CD4-positive, CD25-positive, alpha-beta regulatory T cell (primary cell): ENCODE measurements at regions not wholly inside any gene's neighbourhood (a gene's known extent, or its start where the extent isn't known, plus 50 kb on each side); places are given as distances from the start of the nearest gene placed in this dataset.
"Not testable (repeated sequence)": the region's sequence is repeated elsewhere in the genome, so short reads cannot be mapped to it uniquely, and the experiment has no call there.

Experiments
- ATAC-seq, 2 donors: fragments of 150-1000 bp; cut with Tn5 transposase; one replicate each; pipeline ENCODE4 v1.10.0; 2021; ENCODE audit warnings: low read depth in 2 of 2, moderate number of reproducible peaks in 2 of 2, moderate library complexity in 1 of 2
- DNase-seq, 3 donors: peaks; one replicate each; pipeline versions ENCODE4 v3.0.0 to v3.0.0-alpha.2; 2012 to 2022; ENCODE audit warnings: mixed read lengths in 1 of 3
- H3K27ac ChIP-seq: one replicate; pipeline ENCODE4 v1.7.0; 2013; ENCODE audit warnings: mild to moderate bottlenecking, low read length; ENCODE audit not compliant: insufficient read depth, poor library complexity, severe bottlenecking
- H3K27me3 ChIP-seq: one replicate; pipeline ENCODE4 v1.7.0; 2013; ENCODE audit warnings: low read length; ENCODE audit not compliant: control insufficient read depth, insufficient read depth
- H3K36me3 ChIP-seq: one replicate; pipeline ENCODE4 v1.7.0; 2013; ENCODE audit warnings: mild to moderate bottlenecking, low read length, moderate library complexity; ENCODE audit not compliant: control insufficient read depth, insufficient read depth
- H3K4me1 ChIP-seq: 2 replicates; pipeline ENCODE4 v1.7.0; 2013; ENCODE audit warnings: mild to moderate bottlenecking, low read length; ENCODE audit not compliant: insufficient read depth, control insufficient read depth, poor library complexity, severe bottlenecking
- H3K4me3 ChIP-seq: one replicate; pipeline ENCODE4 v1.7.0; 2013; ENCODE audit warnings: low read depth, mild to moderate bottlenecking, low read length, moderate library complexity
- H3K9me3 ChIP-seq, 2 experiments: 1 replicate in 1 of 2; 2 replicates in 1 of 2; pipeline ENCODE4 v1.7.0; 2013; ENCODE audit warnings: low read length in 2 of 2, mild to moderate bottlenecking in 1 of 2, moderate library complexity in 1 of 2; ENCODE audit not compliant: control insufficient read depth in 2 of 2
- H3K27ac Mint-ChIP-seq, 3 donors: one replicate each; pipeline ENCODE4 v1.8.0; 2020 to 2022; ENCODE audit warnings: mild to moderate bottlenecking in 3 of 3, mixed read lengths in 3 of 3, moderate library complexity in 2 of 3
- H3K27me3 Mint-ChIP-seq: one replicate; pipeline ENCODE4 v1.8.0; 2022; ENCODE audit warnings: mild to moderate bottlenecking, mixed read lengths
- H3K36me3 Mint-ChIP-seq: one replicate; pipeline ENCODE4 v1.8.0; 2020; ENCODE audit warnings: mixed read lengths
- H3K4me1 Mint-ChIP-seq, 4 donors: one replicate each; pipeline ENCODE4 v1.8.0; 2020 to 2022; ENCODE audit warnings: mixed read lengths in 4 of 4, mild to moderate bottlenecking in 1 of 4
- H3K4me3 Mint-ChIP-seq, 4 donors: one replicate each; pipeline ENCODE4 v1.8.0; 2020 to 2022; ENCODE audit warnings: mild to moderate bottlenecking in 4 of 4, mixed read lengths in 4 of 4, moderate library complexity in 3 of 4
- H3K9me3 Mint-ChIP-seq, 7 donors: one replicate each; pipeline ENCODE4 v1.8.0; 2020 to 2022; ENCODE audit warnings: mixed read lengths in 7 of 7, mild to moderate bottlenecking in 3 of 7, moderate library complexity in 2 of 7

DNA sequence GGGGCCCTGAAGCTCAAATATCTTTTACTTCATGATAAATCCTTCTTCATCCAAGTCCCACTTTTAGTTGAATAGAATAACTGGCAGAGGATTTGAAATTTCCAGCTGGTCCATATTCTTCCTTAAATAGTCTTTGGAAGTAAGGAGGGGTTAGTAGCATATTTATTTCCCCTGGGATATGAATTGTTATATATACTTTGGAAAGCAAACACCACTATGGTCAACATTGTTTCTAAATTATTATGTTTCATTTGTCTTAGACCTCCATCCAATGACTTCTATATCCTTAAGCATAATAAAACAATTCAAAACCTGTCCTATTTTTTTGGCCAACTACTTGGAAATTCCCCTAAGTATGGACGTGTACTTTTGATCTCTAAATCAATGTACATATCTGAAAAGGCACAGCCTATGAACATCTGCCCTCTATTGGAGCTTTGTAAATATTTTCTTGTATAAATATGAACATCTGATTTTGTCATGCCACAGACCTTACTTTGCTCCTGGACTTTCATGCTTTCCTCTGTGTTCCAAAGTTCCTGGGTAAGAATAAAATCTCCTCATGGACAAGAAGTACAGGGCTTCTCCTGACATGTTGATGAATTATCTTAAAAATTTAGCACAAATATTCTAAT, 1212.0 kb downstream of the GALC start:
- H3K27ac Mint-ChIP-seq, result no peak overlapping the region

DNA sequence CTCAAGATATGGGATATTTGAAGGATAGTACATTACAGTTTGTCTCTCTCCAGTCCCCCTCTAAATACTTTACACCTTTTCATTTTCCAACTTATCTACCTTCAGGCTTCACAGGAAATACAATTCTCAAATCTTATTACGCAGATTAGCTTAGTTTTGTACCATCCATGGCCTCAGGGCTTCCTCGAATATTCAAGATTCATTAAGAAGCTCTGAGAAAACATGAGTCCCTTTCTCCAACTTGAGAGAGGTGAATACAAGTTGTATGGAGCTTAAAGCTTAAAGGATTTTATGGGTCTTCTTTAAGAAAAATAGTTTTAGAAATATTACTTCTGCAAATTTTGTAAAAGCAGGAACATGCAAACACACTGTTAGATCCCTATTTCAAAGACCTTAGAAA, 1212.5 kb downstream of the GALC start:
- no peak for ATAC-seq
- no peaks in the 10 kb centered on the region for H3K4me1 ChIP-seq
- H3K9me3 ChIP-seq, result peaks cover 0 to 5% of the 10 kb centered on the region in 2 experiments
- no peaks in the 10 kb centered on the region for H3K27me3 ChIP-seq
- H3K27ac ChIP-seq, result no peak overlapping the region
- H3K27ac Mint-ChIP-seq, result no peak overlapping the region
- DNase-seq, result no peak
- H3K36me3 ChIP-seq, result no peaks in the 10 kb centered on the region
- no peak overlapping the region for H3K4me3 ChIP-seq
- no peaks in the 10 kb centered on the region for H3K36me3 Mint-ChIP-seq
- no peaks in the 10 kb centered on the region for H3K27me3 Mint-ChIP-seq
- H3K4me1 Mint-ChIP-seq, result no peaks in the 10 kb centered on the region
- no peak overlapping the region for H3K4me3 Mint-ChIP-seq
- H3K9me3 Mint-ChIP-seq, result peaks cover 0 to 22% (median 7%) of the 10 kb centered on the region in 7 donors

More for the DNA sequence above, 1212.0 kb downstream of the GALC start:
- no peak overlapping the region for H3K4me3 ChIP-seq
- peaks cover 0 to 4% of the 10 kb centered on the region in 2 experiments for H3K9me3 ChIP-seq
- H3K36me3 ChIP-seq, result no peaks in the 10 kb centered on the region
- Mint-ChIP-seq H3K4me1 (no peaks in the 10 kb centered on the region), H3K9me3 (peaks cover 0 to 22% (median 7%) of the 10 kb centered on the region in 7 donors), H3K27me3 (no peaks in the 10 kb centered on the region), H3K4me3 (no peak overlapping the region), H3K36me3 (no peaks in the 10 kb centered on the region)
- no peaks in the 10 kb centered on the region for H3K27me3 ChIP-seq
- no peaks in the 10 kb centered on the region for H3K4me1 ChIP-seq
- H3K27ac ChIP-seq, result no peak overlapping the region
- ATAC-seq (no peak), DNase-seq (no peak)

DNA sequence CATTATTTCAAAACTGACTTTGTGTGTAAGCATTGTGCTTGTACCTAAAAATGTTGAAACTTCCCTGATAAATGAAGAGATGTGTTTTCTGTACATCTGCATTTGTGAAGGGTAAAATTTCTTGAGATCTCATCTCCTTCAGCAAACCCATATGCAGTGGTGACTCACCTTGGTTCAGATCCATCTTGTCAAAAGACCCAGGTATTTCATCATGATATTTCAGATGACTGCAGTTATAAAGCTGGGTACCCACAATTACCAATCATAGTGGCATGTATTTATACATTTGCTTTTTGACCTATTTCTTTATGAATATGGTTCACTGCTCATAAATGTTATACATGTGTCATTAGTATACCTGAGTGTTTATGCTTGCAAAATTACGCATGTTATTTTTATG, 1213.6 kb downstream of the GALC start:
- H3K36me3 Mint-ChIP-seq, result no peaks in the 10 kb centered on the region
- DNase-seq, result no peak
- Histone ChIP-seq H3K4me1 (no peaks in the 10 kb centered on the region), H3K27me3 (no peaks in the 10 kb centered on the region), H3K9me3 (peaks cover 0 to 5% of the 10 kb centered on the region in 2 experiments), H3K4me3 (no peak overlapping the region), H3K27ac (no peak overlapping the region), H3K36me3 (no peaks in the 10 kb centered on the region)
- H3K27ac Mint-ChIP-seq, result no peak overlapping the region
- peaks cover 0 to 24% (median 5%) of the 10 kb centered on the region in 7 donors for H3K9me3 Mint-ChIP-seq
- H3K4me3 Mint-ChIP-seq, result no peak overlapping the region
- H3K27me3 Mint-ChIP-seq, result no peaks in the 10 kb centered on the region
- H3K4me1 Mint-ChIP-seq, result no peaks in the 10 kb centered on the region
- no peak for ATAC-seq

DNA sequence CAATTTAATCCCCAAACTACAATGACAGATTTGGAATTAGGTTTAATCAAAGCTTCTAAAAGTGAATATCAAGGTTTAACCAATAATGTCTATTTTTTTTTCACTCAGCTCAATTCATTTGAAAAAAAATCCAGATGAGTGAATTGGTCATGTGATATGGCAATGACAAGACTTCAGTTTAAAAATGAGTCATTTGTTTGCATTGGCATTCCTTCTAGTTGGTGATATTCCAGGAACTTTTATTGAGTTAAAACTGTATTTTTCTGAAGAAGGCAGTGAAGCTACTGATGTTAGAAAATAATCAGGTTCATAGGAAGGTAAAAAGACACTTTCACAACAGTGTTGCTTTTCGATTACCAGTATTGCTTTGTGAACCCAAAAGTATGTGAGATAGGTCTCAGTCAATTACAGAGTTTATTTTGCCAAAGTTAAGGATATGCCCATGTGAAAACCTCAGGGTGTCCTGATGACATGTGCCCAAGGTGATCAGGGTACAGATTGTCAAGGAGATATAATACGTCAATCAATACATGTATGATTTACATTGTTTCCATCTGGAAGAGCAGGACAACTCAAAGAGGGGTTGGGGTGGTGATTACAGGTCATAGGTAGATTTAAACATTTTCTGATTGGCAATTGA, 1214.9 kb downstream of the GALC start:
- no peaks in the 10 kb centered on the region for H3K36me3 Mint-ChIP-seq
- no peaks in the 10 kb centered on the region for H3K4me1 Mint-ChIP-seq
- no peaks in the 10 kb centered on the region for H3K27me3 ChIP-seq
- H3K9me3 Mint-ChIP-seq, result peaks cover 0 to 23% (median 9%) of the 10 kb centered on the region in 7 donors
- no peaks in the 10 kb centered on the region for H3K4me1 ChIP-seq
- ATAC-seq (no peak), DNase-seq (no peak)
- H3K4me3 ChIP-seq, result no peak overlapping the region
- no peak overlapping the region for H3K4me3 Mint-ChIP-seq
- peaks cover 2 to 5% of the 10 kb centered on the region in 2 experiments for H3K9me3 ChIP-seq
- H3K27ac Mint-ChIP-seq, result no peak overlapping the region
- H3K27me3 Mint-ChIP-seq, result no peaks in the 10 kb centered on the region
- H3K27ac ChIP-seq, result no peak overlapping the region
- H3K36me3 ChIP-seq, result no peaks in the 10 kb centered on the region

DNA sequence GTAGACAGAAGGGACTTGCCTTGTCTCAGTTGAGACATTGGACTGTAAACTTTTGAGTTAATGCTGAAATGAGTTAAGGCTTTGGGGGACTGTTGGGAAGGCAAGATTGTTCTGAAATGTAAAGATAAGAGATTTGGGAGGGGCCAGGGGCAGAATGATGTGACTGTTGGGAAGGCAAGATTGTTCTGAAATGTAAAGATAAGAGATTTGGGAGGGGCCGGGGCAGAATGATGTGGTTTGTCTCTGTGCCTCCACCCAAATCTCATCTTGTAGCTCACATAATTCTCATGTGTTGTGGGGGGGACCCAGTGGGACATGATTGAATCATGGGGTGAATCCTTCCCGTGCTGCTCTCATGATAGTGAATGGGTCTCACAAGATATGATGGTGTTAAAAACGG, 1217.1 kb downstream of the GALC start:
- H3K27ac Mint-ChIP-seq, H3K27me3 Mint-ChIP-seq, H3K4me3 Mint-ChIP-seq, H3K27ac ChIP-seq, H3K4me1 Mint-ChIP-seq, H3K4me1 ChIP-seq, H3K36me3 Mint-ChIP-seq, DNase-seq, H3K4me3 ChIP-seq, H3K36me3 ChIP-seq, ATAC-seq, H3K9me3 ChIP-seq, H3K27me3 ChIP-seq: not testable (repeated sequence)
- H3K9me3 Mint-ChIP-seq, result peaks cover 0 to 33% (median 10%) of the 10 kb centered on the region in 7 donors

DNA sequence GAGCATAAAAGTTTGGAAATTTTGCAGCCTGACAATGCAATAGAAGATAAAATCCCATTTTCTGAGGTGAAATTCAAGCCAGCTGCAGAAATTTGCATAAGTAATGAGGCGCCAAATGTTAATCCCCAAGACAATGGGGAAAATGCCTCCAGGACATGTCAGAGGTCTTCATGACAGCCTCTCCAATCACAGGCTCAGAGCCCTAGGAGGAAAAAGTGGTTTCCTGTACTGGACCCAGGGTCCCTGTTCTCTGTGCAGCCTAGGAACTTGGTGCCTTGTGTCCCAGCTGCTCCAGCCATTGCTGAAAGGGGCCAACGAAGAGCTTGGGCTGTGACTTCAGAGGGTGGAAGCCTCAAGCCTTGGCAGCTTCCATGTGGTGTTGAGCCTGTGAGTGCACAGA, 1218.1 kb downstream of the GALC start:
- H3K27ac ChIP-seq, result no peak overlapping the region
- H3K27me3 ChIP-seq, result no peaks in the 10 kb centered on the region
- no peaks in the 10 kb centered on the region for H3K27me3 Mint-ChIP-seq
- no peak overlapping the region for H3K4me3 Mint-ChIP-seq
- peaks cover 2 to 5% of the 10 kb centered on the region in 2 experiments for H3K9me3 ChIP-seq
- H3K36me3 Mint-ChIP-seq, result no peaks in the 10 kb centered on the region
- no peaks in the 10 kb centered on the region for H3K4me1 Mint-ChIP-seq
- no peak overlapping the region for H3K27ac Mint-ChIP-seq
- H3K4me1 ChIP-seq, result no peaks in the 10 kb centered on the region
- no peaks in the 10 kb centered on the region for H3K36me3 ChIP-seq
- no peak overlapping the region for H3K4me3 ChIP-seq
- no peak for ATAC-seq
- DNase-seq, result no peak
- peaks cover 0 to 31% (median 7%) of the 10 kb centered on the region in 7 donors for H3K9me3 Mint-ChIP-seq

DNA sequence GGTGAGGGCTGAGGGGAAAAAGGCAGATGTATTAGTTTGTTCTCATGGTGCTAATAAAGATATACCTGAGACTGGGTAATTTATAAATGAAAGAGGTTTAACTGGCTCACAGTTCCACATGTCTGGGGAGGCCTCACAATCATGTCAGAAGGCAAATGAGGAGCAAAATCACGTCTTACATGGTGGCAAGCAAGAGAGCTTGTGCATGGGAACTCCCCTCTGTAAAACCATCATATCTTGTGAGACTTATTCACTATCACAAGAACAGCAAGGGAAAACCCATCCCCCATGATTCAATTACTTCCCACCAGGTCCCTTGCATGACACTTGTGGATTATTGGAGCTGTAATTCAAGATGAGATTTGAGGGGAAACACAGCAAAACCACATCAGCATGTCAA, 1220.9 kb downstream of the GALC start:
- H3K27me3 ChIP-seq, result no peaks in the 10 kb centered on the region
- H3K4me3 ChIP-seq, result no peak overlapping the region
- no peaks in the 10 kb centered on the region for H3K4me1 Mint-ChIP-seq
- H3K4me1 ChIP-seq, result no peaks in the 10 kb centered on the region
- peaks cover 2 to 5% of the 10 kb centered on the region in 2 experiments for H3K9me3 ChIP-seq
- no peaks in the 10 kb centered on the region for H3K36me3 Mint-ChIP-seq
- DNase-seq, result no peak
- H3K9me3 Mint-ChIP-seq, result peaks cover 0 to 23% (median 7%) of the 10 kb centered on the region in 7 donors
- no peak overlapping the region for H3K27ac Mint-ChIP-seq
- ATAC-seq, result no peak
- H3K4me3 Mint-ChIP-seq, result no peak overlapping the region
- H3K27ac ChIP-seq, result no peak overlapping the region
- no peaks in the 10 kb centered on the region for H3K27me3 Mint-ChIP-seq
- no peaks in the 10 kb centered on the region for H3K36me3 ChIP-seq

DNA sequence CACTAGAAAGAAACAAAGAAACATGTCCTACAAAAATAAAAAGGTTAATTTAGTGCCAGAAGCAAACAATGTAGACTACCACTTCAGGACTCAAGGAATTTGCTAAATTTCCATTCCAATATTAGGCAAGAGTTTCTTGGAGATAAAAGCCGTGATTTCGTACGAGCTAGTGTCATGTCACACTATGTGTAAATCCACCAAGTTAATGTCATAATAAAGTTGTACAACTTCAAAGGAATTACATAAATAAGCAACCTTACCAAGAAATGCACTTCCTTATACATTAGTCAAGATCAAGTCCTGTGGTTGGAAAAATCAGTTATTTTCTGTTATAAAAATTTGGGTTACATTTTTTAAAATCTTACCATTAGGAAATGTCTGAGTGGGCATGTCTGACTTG, 1222.8 kb downstream of the GALC start:
- no peak for ATAC-seq
- Histone ChIP-seq H3K9me3 (peaks cover 0 to 2% of the 10 kb centered on the region in 2 experiments), H3K27me3 (no peaks in the 10 kb centered on the region), H3K4me3 (no peak overlapping the region), H3K4me1 (no peaks in the 10 kb centered on the region), H3K27ac (no peak overlapping the region), H3K36me3 (no peaks in the 10 kb centered on the region)
- H3K4me1 Mint-ChIP-seq, result no peaks in the 10 kb centered on the region
- H3K4me3 Mint-ChIP-seq, result no peak overlapping the region
- H3K9me3 Mint-ChIP-seq, result peaks cover 0 to 29% (median 9%) of the 10 kb centered on the region in 7 donors
- no peak for DNase-seq
- H3K27ac Mint-ChIP-seq, result no peak overlapping the region
- no peaks in the 10 kb centered on the region for H3K27me3 Mint-ChIP-seq
- H3K36me3 Mint-ChIP-seq, result no peaks in the 10 kb centered on the region
